ENCODE measurements at regions not wholly inside any gene's neighbourhood (a gene's known extent, or its start where the extent isn't known, plus 50 kb on each side); places are given as distances from the start of the nearest gene placed in this dataset.

DNA sequence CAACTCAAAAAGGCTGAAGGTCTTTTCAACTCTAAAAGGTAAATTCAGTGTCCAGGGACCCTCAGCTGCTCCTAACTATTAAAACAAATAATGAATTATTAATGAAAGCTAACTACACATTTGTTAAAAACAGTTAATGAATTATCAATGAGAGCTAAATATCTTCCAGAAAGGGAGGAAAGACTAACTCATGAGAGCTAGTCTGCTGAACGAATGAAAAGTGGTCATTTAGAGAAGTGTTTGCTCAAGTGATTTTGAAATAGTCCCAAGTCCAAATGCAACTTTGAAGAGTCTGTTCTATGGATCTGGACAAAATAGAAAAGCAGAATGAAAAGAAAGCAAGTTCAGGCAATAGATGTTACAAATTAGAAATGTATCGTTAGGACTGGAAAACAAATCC is 133.9 kb upstream of the SPEF2 start (continued):
- TF ChIP-seq ZNF496 (CRISPR knock-in tag; IDR thresholded peaks at IDR 0.05; ENCODE audit: insufficient replicate concordance) (no peak), ZNF777 (CRISPR knock-in tag; IDR thresholded peaks at IDR 0.05) (no peak), ZNF629 (CRISPR knock-in tag; conservative IDR thresholded peaks at IDR 0.05) (no peak), ZMAT3 (CRISPR knock-in tag; conservative IDR thresholded peaks at IDR 0.05) (no peak), MIER2 (CRISPR knock-in tag; IDR thresholded peaks at IDR 0.05) (0 out of 2 replicates have a peak, but pooled peaks have one; percentile 19), NAIF1 (CRISPR knock-in tag; IDR thresholded peaks at IDR 0.05; ENCODE audit: borderline replicate concordance) (no peak), PHF20 (CRISPR knock-in tag; IDR thresholded peaks at IDR 0.05) (no peak), ZNF549 (CRISPR knock-in tag; IDR thresholded peaks at IDR 0.05) (no peak), ZNF672 (CRISPR knock-in tag; IDR thresholded peaks at IDR 0.05) (no peak)
- TF ChIP-seq, protein P1, sequence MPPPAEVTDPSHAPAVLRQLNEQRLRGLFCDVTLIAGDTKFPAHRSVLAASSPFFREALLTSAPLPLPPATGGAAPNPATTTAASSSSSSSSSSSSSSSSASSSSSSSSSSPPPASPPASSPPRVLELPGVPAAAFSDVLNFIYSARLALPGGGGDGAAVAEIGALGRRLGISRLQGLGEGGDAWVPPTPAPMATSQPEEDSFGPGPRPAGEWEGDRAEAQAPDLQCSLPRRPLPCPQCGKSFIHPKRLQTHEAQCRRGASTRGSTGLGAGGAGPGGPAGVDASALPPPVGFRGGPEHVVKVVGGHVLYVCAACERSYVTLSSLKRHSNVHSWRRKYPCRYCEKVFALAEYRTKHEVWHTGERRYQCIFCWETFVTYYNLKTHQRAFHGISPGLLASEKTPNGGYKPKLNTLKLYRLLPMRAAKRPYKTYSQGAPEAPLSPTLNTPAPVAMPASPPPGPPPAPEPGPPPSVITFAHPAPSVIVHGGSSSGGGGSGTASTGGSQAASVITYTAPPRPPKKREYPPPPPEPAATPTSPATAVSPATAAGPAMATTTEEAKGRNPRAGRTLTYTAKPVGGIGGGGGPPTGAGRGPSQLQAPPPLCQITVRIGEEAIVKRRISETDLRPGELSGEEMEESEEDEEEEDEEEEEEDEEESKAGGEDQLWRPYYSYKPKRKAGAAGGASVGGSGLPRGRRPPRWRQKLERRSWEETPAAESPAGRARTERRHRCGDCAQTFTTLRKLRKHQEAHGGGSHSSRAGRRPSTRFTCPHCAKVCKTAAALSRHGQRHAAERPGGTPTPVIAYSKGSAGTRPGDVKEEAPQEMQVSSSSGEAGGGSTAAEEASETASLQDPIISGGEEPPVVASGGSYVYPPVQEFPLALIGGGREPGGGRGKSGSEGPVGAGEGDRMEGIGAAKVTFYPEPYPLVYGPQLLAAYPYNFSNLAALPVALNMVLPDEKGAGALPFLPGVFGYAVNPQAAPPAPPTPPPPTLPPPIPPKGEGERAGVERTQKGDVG (CRISPR knock-in tag; IDR thresholded peaks at IDR 0.05; ENCODE audit: borderline replicate concordance), result no peak
- TF ChIP-seq, protein P2, sequence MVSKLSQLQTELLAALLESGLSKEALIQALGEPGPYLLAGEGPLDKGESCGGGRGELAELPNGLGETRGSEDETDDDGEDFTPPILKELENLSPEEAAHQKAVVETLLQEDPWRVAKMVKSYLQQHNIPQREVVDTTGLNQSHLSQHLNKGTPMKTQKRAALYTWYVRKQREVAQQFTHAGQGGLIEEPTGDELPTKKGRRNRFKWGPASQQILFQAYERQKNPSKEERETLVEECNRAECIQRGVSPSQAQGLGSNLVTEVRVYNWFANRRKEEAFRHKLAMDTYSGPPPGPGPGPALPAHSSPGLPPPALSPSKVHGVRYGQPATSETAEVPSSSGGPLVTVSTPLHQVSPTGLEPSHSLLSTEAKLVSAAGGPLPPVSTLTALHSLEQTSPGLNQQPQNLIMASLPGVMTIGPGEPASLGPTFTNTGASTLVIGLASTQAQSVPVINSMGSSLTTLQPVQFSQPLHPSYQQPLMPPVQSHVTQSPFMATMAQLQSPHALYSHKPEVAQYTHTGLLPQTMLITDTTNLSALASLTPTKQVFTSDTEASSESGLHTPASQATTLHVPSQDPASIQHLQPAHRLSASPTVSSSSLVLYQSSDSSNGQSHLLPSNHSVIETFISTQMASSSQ (IDR thresholded peaks at IDR 0.05; ENCODE audit: low read depth), result peak; percentile 83
- TF ChIP-seq, protein P2 (CRISPR knock-in tag; IDR thresholded peaks at IDR 0.05; ENCODE audit: borderline replicate concordance), result peak; percentile 80; the same call in 1 of the 2 replicates
- TF ChIP-seq, protein P3, sequence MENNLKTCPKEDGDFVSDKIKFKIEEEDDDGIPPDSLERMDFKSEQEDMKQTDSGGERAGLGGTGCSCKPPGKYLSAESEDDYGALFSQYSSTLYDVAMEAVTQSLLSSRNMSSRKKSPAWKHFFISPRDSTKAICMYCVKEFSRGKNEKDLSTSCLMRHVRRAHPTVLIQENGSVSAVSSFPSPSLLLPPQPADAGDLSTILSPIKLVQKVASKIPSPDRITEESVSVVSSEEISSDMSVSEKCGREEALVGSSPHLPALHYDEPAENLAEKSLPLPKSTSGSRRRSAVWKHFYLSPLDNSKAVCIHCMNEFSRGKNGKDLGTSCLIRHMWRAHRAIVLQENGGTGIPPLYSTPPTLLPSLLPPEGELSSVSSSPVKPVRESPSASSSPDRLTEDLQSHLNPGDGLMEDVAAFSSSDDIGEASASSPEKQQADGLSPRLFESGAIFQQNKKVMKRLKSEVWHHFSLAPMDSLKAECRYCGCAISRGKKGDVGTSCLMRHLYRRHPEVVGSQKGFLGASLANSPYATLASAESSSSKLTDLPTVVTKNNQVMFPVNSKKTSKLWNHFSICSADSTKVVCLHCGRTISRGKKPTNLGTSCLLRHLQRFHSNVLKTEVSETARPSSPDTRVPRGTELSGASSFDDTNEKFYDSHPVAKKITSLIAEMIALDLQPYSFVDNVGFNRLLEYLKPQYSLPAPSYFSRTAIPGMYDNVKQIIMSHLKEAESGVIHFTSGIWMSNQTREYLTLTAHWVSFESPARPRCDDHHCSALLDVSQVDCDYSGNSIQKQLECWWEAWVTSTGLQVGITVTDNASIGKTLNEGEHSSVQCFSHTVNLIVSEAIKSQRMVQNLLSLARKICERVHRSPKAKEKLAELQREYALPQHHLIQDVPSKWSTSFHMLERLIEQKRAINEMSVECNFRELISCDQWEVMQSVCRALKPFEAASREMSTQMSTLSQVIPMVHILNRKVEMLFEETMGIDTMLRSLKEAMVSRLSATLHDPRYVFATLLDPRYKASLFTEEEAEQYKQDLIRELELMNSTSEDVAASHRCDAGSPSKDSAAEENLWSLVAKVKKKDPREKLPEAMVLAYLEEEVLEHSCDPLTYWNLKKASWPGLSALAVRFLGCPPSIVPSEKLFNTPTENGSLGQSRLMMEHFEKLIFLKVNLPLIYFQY (CRISPR knock-in tag; IDR thresholded peaks at IDR 0.05; ENCODE audit: borderline replicate concordance), result no peak
- TF ChIP-seq, protein P4, sequence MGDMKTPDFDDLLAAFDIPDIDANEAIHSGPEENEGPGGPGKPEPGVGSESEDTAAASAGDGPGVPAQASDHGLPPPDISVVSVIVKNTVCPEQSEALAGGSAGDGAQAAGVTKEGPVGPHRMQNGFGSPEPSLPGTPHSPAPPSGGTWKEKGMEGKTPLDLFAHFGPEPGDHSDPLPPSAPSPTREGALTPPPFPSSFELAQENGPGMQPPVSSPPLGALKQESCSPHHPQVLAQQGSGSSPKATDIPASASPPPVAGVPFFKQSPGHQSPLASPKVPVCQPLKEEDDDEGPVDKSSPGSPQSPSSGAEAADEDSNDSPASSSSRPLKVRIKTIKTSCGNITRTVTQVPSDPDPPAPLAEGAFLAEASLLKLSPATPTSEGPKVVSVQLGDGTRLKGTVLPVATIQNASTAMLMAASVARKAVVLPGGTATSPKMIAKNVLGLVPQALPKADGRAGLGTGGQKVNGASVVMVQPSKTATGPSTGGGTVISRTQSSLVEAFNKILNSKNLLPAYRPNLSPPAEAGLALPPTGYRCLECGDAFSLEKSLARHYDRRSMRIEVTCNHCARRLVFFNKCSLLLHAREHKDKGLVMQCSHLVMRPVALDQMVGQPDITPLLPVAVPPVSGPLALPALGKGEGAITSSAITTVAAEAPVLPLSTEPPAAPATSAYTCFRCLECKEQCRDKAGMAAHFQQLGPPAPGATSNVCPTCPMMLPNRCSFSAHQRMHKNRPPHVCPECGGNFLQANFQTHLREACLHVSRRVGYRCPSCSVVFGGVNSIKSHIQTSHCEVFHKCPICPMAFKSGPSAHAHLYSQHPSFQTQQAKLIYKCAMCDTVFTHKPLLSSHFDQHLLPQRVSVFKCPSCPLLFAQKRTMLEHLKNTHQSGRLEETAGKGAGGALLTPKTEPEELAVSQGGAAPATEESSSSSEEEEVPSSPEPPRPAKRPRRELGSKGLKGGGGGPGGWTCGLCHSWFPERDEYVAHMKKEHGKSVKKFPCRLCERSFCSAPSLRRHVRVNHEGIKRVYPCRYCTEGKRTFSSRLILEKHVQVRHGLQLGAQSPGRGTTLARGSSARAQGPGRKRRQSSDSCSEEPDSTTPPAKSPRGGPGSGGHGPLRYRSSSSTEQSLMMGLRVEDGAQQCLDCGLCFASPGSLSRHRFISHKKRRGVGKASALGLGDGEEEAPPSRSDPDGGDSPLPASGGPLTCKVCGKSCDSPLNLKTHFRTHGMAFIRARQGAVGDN (CRISPR knock-in tag; IDR thresholded peaks at IDR 0.05), result no peak

Data from HepG2 (cell line).